Activated naive CD4-positive, alpha-beta T cell treated with anti-CD3 and anti-CD28 coated beads, Interleukin-2, amount 50 U/mL, for 72 hours (primary cell): ENCODE measurements at regions not wholly inside any gene's neighbourhood (a gene's known extent, or its start where the extent isn't known, plus 50 kb on each side); places are given as distances from the start of the nearest gene placed in this dataset.
"Not testable (repeated sequence)": the region's sequence is repeated elsewhere in the genome, so short reads cannot be mapped to it uniquely, and the experiment has no call there.

Experiments used
- ATAC-seq, 2 donors: fragments of 150-1000 bp; cut with Tn5 transposase; 2 replicates each; pipeline ENCODE4 v1.10.0; 2021; ENCODE audit warnings: mild to moderate bottlenecking in 2 of 2, moderate library complexity in 2 of 2
- DNase-seq, 2 donors: peaks; one replicate each; pipeline ENCODE4 v3.0.0; 2021 to 2022; ENCODE audit warnings: low spot score in 2 of 2
- H3K27ac Mint-ChIP-seq, 2 donors: one replicate each; pipeline ENCODE4 v1.8.0; 2022; ENCODE audit warnings: mild to moderate bottlenecking in 2 of 2, mixed read lengths in 2 of 2
- H3K36me3 Mint-ChIP-seq, 2 donors: one replicate each; pipeline ENCODE4 v1.8.0; 2022; ENCODE audit warnings: mixed read lengths in 2 of 2
- H3K9me3 Mint-ChIP-seq, 2 donors: one replicate each; pipeline ENCODE4 v1.8.0; 2022; ENCODE audit warnings: mixed read lengths in 2 of 2

DNA sequence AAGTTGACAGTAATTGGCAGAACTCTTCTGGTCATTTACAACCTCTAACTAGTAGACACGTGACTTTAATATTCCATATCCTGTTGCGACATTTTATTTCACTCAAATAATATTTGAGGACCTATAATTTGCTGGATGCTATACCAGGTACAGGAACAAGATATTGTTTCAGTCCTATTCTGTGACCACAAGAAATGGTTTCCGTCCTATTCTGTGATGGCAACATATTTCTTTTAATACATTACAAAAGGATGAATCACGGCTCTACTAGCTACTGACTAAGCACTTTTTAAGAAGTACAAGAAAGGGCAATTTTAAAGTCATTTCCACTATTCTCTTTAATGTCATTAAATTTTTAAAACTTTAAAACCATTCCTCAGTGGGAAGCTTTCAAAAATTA lies 400.2 kb downstream of the CNTN3 start:
- Mint-ChIP-seq H3K9me3 (peaks cover 25 to 30% of the 10 kb centered on the region in 2 donors), H3K36me3 (no peaks in the 10 kb centered on the region), H3K27ac (no peak overlapping the region)
- no peak for ATAC-seq
- DNase-seq = no peak

DNA sequence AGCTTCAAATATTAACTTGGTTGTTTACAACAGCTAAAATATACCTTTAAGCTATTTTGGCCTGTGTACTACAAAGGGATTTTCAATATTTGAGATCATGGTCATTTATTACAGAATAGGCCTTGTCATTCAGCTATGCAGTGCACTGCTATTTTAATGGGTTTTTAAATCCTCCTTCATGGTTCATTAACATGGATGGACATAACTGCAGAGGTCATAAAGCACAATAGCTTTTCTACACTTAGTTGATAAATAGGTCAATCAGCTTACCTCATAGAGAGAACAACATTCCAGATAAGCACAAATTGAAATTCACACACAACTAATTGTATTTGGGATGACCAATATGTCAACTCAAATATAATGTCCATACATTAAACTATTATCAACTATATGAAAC lies 403.7 kb downstream of the CNTN3 start:
- no peak for ATAC-seq
- no peaks in the 10 kb centered on the region for H3K36me3 Mint-ChIP-seq
- H3K27ac Mint-ChIP-seq = no peak overlapping the region
- peaks cover 26 to 27% of the 10 kb centered on the region in 2 donors for H3K9me3 Mint-ChIP-seq
- DNase-seq = no peak

DNA sequence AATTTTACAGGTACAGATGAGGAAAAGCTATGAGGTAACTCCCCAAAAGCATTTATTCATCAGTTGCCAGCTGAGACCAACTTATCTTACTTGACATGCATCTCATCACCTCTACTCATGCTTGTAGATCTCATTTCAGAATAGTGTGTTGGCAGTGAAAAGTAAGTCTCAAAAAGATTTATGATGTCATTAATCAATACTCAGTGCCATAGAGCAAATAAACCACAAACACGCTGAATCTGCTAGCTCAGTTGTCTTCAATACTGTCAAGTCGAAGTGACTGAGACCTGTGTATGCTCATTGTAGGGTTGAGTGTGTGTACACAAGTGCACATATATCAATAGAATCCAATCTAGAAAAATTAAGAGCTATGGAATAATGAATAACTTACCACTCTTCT lies 413.5 kb downstream of the CNTN3 start:
- H3K27ac Mint-ChIP-seq = no peak overlapping the region
- H3K9me3 Mint-ChIP-seq = peaks cover 0 to 13% of the 10 kb centered on the region in 2 donors
- H3K36me3 Mint-ChIP-seq = peaks cover 0 to 7% of the 10 kb centered on the region in 2 donors
- ATAC-seq = no peak
- DNase-seq = no peak

DNA sequence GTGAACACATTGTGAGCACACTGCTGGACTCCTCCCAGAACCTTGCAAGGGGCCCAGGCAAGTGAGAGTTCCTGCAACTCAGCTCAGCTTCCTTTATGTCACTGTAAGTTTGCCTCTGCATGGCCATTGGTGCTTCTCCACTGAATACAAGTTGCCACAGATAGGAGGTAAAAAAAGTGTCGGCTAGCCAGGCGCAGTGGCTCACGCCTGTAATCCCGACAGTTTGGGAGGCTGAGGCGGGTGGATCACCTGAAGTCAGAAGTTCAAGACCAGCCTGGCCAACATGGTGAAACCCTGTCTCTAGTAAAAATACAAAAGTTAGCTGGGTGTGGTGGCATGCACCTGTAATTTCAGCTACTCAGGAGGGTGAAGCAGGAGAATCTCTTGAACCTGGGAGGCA lies 435.8 kb downstream of the CNTN3 start:
- not testable (repeated sequence) for DNase-seq, ATAC-seq, H3K27ac Mint-ChIP-seq, H3K36me3 Mint-ChIP-seq
- H3K9me3 Mint-ChIP-seq = peaks cover 30 to 32% of the 10 kb centered on the region in 2 donors

DNA sequence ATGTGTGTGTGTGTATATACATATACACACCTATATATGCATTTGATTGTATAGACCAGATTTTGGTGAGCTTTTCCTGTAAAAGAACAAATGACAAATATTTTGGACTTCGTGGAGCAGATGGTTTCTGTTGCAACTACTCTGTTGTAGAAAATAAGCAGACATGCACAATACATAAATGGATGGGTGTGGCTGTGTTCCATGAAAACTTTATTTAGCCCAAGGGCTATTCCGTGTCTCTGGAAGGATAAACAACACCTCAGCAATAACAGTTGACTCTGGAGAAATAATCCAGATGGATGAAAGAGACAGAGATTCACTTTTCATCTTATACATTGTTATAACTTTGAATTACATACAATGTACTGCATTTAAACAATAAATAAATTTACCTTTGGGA lies 441.4 kb downstream of the CNTN3 start:
- Mint-ChIP-seq H3K9me3 (peaks cover 8 to 17% of the 10 kb centered on the region in 2 donors), H3K36me3 (no peaks in the 10 kb centered on the region), H3K27ac (no peak overlapping the region)
- DNase-seq (no peak), ATAC-seq (no peak)

DNA sequence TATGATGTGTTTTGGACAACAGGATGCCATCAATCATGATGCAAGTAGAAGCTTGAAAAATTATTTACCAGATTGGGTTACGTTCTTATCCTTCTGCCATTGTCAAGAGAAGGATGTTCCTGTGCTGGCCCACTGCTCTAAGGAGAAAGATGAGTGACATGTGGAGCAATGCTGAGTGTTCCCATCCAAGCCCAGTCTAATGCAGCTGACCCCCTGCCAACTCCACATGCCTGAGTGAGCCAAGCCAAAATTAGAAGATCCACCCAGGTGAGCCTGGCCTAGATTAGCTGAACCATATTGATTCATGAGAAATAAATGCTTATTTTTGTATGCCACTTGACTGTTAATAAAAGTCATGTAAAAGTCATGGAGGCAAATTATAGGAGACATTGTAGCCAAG lies 446.5 kb downstream of the CNTN3 start:
- Mint-ChIP-seq H3K27ac (no peak overlapping the region), H3K36me3 (peaks cover 2 to 6% of the 10 kb centered on the region in 2 donors), H3K9me3 (peaks cover 10 to 21% of the 10 kb centered on the region in 2 donors)
- DNase-seq (no peak), ATAC-seq (no peak)

GRCh38 chr3:74165211-74165610 lies 449.2 kb downstream of the CNTN3 start:
- peaks cover 8 to 14% of the 10 kb centered on the region in 2 donors for H3K36me3 Mint-ChIP-seq
- no peak overlapping the region for H3K27ac Mint-ChIP-seq
- no peak for ATAC-seq
- DNase-seq = no peak
- H3K9me3 Mint-ChIP-seq = peaks cover 28 to 33% of the 10 kb centered on the region in 2 donors

GRCh38 chr3:74149466-74149865 lies 465.0 kb downstream of the CNTN3 start:
- ATAC-seq = no peak
- no peaks in the 10 kb centered on the region for H3K36me3 Mint-ChIP-seq
- H3K27ac Mint-ChIP-seq = no peak overlapping the region
- peaks cover 15 to 19% of the 10 kb centered on the region in 2 donors for H3K9me3 Mint-ChIP-seq
- DNase-seq = no peak

DNA sequence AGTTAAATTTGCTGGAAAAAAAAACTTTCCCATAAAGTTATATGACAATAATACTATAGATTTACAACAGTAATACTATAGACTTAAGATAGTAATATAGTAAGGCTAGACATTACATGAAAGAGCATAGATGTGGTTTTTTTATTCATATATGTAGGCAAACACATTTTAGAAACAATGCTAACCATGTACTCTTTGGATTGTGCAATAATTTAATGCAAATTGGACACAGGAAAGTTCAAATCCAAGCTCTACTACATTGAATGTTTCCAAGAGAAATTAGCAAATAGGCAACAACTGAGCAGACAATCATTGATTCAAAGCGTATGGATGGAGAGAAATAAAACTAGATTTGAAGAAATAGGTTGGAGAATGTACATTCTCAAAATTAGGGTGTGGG lies 469.2 kb downstream of the CNTN3 start:
- no peak for DNase-seq
- Mint-ChIP-seq H3K9me3 (peaks cover 8 to 12% of the 10 kb centered on the region in 2 donors), H3K36me3 (no peaks in the 10 kb centered on the region), H3K27ac (no peak overlapping the region)
- ATAC-seq = no peak

GRCh38 chr3:74139648-74140047 lies 474.8 kb downstream of the CNTN3 start:
- DNase-seq = no peak
- Mint-ChIP-seq H3K36me3 (no peaks in the 10 kb centered on the region), H3K27ac (no peak overlapping the region), H3K9me3 (peaks cover 9 to 10% of the 10 kb centered on the region in 2 donors)
- ATAC-seq = no peak

DNA sequence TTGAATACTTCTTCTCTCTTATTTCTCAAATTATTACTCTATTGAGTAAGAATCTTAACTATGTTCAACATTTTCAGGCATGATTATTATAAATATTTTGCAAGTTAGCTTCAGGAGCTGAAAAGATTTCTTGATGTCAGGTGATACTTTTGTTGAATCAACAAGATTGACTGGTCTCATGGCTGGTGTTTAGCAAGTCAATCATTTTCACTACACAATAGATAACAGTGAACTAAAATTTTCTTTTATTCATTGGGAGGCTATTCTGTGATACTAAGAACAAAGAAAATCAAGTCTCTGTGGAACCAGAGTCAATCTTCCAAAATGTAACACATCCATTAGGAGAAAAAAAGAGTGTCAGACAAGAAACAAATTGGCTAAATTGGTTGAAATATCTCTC lies 476.7 kb downstream of the CNTN3 start:
- no peak for DNase-seq
- Mint-ChIP-seq H3K9me3 (peaks cover 11 to 15% of the 10 kb centered on the region in 2 donors), H3K27ac (no peak overlapping the region), H3K36me3 (peaks cover 0 to 3% of the 10 kb centered on the region in 2 donors)
- ATAC-seq = no peak

DNA sequence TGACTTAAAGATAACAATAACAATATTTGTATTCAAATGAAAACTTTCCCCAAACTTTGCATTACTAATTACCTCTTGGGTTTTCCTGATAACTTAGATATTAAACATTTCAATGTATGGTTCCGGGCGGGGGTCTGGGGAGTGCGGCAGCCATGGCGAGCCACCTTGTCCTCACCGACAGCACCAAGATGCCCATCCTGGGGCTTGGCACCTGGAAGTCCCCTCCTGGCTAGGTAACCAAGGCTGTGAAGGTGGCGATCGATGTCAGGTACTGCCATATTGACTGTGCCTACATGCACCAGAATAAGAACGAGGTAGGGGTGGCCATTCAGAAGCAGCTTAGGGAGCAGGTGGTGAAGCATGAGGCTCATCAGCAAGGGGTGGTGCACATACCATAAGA lies 478.7 kb downstream of the CNTN3 start:
- Mint-ChIP-seq H3K27ac (no peak overlapping the region), H3K36me3 (peaks cover 0 to 9% of the 10 kb centered on the region in 2 donors), H3K9me3 (peaks cover 22 to 26% of the 10 kb centered on the region in 2 donors)
- ATAC-seq (no peak), DNase-seq (no peak)

- Mint-ChIP-seq H3K36me3 (peaks cover 0 to 9% of the 10 kb centered on the region in 2 donors), H3K27ac (no peak overlapping the region), H3K9me3 (peaks cover 28 to 33% of the 10 kb centered on the region in 2 donors)
- DNase-seq = no peak
- ATAC-seq = no peak
Measured at GRCh38 chr3:74134831-74135230, 479.6 kb downstream of the CNTN3 start.

- not testable (repeated sequence) for H3K27ac Mint-ChIP-seq, DNase-seq, ATAC-seq, H3K36me3 Mint-ChIP-seq
- peaks cover 39 to 43% of the 10 kb centered on the region in 2 donors for H3K9me3 Mint-ChIP-seq
Measured at GRCh38 chr3:74131546-74132328, 482.7 kb downstream of the CNTN3 start.

GRCh38 chr3:74129611-74130010 lies 484.8 kb downstream of the CNTN3 start:
- Mint-ChIP-seq H3K36me3 (peaks cover 0 to 9% of the 10 kb centered on the region in 2 donors), H3K9me3 (peaks cover 34 to 37% of the 10 kb centered on the region in 2 donors), H3K27ac (no peak overlapping the region)
- DNase-seq (no peak), ATAC-seq (no peak)

DNA sequence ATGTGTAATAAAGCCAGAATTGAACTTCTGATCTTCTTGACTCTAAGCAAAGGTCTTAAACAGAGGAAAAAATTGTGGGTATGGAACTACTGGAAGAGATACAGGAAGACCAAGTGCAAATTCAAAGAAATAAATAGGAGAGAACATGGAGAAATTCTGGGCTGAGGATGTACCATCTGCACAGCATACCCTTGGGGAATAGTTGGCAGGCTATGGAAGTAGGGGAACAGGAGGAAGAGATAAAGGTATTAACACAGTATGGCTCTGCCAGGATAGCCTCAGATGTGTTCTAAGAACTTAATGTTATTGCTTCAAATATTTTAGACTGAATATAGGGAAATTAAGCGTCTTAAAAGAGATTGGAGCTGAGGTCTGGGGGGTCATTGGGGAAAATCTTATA lies 485.4 kb downstream of the CNTN3 start:
- no peak for ATAC-seq
- H3K36me3 Mint-ChIP-seq = peaks cover 0 to 9% of the 10 kb centered on the region in 2 donors
- no peak overlapping the region for H3K27ac Mint-ChIP-seq
- DNase-seq = no peak
- peaks cover 33 to 34% of the 10 kb centered on the region in 2 donors for H3K9me3 Mint-ChIP-seq

- DNase-seq (no peak), ATAC-seq (no peak)
- H3K36me3 Mint-ChIP-seq = peaks cover 0 to under 1% of the 10 kb centered on the region in 2 donors
- H3K27ac Mint-ChIP-seq = no peak overlapping the region
- peaks cover 23 to 31% of the 10 kb centered on the region in 2 donors for H3K9me3 Mint-ChIP-seq
Measured at GRCh38 chr3:74127256-74127655, 487.2 kb downstream of the CNTN3 start.

DNA sequence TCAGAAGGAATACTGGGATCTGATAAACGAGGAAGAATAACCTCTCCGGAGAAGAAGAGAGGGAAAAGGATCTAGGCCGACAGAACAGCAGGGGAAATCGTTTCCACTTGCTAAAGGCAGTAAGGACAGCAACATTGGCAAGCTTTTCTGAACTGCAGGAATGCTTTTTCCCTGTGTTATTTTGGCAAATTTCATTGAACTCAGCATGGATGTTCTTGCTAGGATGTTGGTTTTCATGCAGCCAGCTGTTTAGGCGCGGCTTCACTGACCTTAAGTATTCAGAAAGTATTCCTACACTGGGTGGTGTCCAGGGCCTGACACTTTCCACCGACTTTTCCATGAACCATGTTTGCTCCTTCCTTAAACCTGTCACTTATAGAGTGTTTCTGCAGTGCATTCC lies 489.7 kb downstream of the CNTN3 start:
- peaks cover 17 to 26% of the 10 kb centered on the region in 2 donors for H3K9me3 Mint-ChIP-seq
- ATAC-seq (no peak), DNase-seq (no peak)
- H3K27ac Mint-ChIP-seq = no peak overlapping the region
- peaks cover 0 to 5% of the 10 kb centered on the region in 2 donors for H3K36me3 Mint-ChIP-seq
